ENCODE measurements at regions not wholly inside any gene's neighbourhood (a gene's known extent, or its start where the extent isn't known, plus 50 kb on each side); places are given as distances from the start of the nearest gene placed in this dataset.

DNA sequence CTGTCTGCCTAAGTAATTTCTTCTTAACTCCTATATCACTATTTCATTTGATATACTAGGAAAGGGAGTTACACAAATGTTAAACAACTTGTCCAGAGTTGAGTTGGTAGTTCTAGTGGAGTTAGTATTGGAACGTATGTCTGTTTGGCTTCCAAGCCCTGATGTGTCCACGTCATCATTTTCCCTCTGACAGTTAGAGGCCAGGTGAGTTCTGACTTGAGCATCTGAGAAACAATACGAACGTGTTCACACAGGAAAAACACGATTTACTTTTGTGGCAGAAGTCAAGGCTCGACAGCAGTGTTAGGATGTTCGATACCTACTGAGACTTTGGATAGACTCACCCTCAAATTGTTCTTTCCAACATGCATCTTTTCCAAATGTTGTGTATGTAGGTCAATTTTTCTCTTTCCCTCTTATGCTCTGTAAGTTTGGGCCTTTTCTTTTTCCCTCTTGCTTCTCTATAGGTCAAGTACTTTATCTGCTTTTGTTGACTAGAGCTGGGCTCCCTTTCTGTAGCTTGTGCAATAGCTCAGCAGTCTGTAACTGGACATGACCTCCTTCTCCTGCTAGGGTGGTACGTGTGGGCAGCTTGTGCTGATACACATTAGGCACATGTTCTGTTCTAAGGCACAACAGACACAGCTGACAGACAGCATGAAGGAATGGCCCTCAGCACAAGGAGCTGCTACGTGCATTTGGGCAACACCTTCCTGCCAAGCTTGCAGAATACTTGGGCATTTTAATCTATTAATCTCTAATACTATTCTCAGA, 222.9 kb downstream of the PTEN start:
- TF ChIP-seq, protein P1, sequence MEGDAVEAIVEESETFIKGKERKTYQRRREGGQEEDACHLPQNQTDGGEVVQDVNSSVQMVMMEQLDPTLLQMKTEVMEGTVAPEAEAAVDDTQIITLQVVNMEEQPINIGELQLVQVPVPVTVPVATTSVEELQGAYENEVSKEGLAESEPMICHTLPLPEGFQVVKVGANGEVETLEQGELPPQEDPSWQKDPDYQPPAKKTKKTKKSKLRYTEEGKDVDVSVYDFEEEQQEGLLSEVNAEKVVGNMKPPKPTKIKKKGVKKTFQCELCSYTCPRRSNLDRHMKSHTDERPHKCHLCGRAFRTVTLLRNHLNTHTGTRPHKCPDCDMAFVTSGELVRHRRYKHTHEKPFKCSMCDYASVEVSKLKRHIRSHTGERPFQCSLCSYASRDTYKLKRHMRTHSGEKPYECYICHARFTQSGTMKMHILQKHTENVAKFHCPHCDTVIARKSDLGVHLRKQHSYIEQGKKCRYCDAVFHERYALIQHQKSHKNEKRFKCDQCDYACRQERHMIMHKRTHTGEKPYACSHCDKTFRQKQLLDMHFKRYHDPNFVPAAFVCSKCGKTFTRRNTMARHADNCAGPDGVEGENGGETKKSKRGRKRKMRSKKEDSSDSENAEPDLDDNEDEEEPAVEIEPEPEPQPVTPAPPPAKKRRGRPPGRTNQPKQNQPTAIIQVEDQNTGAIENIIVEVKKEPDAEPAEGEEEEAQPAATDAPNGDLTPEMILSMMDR (IDR thresholded peaks at IDR 0.05), result no peak
- TF ChIP-seq EZH2 (IDR thresholded peaks at IDR 0.05) (no peak), EZH2phosphoT487 (IDR thresholded peaks at IDR 0.05) (no peak)

Measured in neural progenitor cell (in vitro differentiated cells).